ENCODE measurements at regions not wholly inside any gene's neighbourhood (a gene's known extent, or its start where the extent isn't known, plus 50 kb on each side); places are given as distances from the start of the nearest gene placed in this dataset.

DNA sequence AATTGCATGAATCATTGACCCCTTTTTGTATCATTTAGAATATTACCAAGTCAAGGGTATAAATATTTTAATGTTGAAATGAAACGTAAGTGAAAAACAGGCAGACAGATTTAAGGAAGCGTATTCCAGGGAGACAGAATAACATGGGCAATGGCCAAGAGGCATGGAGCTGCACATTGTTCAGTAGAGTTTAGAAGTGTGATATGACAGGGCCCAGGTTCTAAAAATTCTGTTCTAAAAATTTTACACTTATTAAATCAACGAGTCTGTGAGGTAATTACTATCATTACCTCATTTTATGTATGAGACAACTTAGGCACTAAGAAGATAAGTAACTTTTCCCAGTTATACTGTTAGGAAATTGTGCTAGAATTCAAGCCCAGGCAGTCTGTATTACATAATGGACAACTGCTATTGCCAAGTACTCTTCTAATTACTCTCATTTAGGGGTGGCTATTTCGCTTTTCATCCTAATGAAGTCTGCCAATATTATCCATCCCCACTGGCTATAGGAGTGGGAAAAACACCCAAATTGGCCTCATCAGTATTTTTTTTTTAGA, 103.2 kb upstream of the NAV3 start:
- DNase-seq (no peak), ATAC-seq (ENCODE audit: insufficient read depth, low read depth) (no peak)
- no peaks in the 10 kb centered on the region for H3K4me1 ChIP-seq (ENCODE audit: insufficient read depth, low read length)
- H3K9ac ChIP-seq (ENCODE audit: low read depth, low read length) = no peak overlapping the region
- no peaks in the 10 kb centered on the region for H3K79me2 ChIP-seq (ENCODE audit: insufficient read depth, low read length)
- H3K4me3 ChIP-seq (ENCODE audit: low read depth in 1 of 2, low read length in 2 of 2) = no peak overlapping the region
- no peaks in the 10 kb centered on the region for H3K27me3 ChIP-seq (ENCODE audit: insufficient read depth, low read length, poor library complexity)
- no peaks in the 10 kb centered on the region for H3K36me3 ChIP-seq (ENCODE audit: insufficient read depth, low read length)
- H3K9me3 ChIP-seq (ENCODE audit: insufficient read depth, low read length, severe bottlenecking) = no peaks in the 10 kb centered on the region
- no peak overlapping the region for H3K27ac ChIP-seq (ENCODE audit: low read length)
- no peak for TF ChIP-seq EZH2 (IDR thresholded peaks at IDR 0.05; ENCODE audit: borderline replicate concordance, low read depth, low read length, severe bottlenecking)
- TF ChIP-seq, protein P1, sequence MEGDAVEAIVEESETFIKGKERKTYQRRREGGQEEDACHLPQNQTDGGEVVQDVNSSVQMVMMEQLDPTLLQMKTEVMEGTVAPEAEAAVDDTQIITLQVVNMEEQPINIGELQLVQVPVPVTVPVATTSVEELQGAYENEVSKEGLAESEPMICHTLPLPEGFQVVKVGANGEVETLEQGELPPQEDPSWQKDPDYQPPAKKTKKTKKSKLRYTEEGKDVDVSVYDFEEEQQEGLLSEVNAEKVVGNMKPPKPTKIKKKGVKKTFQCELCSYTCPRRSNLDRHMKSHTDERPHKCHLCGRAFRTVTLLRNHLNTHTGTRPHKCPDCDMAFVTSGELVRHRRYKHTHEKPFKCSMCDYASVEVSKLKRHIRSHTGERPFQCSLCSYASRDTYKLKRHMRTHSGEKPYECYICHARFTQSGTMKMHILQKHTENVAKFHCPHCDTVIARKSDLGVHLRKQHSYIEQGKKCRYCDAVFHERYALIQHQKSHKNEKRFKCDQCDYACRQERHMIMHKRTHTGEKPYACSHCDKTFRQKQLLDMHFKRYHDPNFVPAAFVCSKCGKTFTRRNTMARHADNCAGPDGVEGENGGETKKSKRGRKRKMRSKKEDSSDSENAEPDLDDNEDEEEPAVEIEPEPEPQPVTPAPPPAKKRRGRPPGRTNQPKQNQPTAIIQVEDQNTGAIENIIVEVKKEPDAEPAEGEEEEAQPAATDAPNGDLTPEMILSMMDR (IDR thresholded peaks at IDR 0.05; ENCODE audit: borderline replicate concordance, extremely low read depth, low read length, poor library complexity, severe bottlenecking) = no peak
- H3K4me2 ChIP-seq (ENCODE audit: insufficient read depth, low read length) = no peak overlapping the region
- no peaks in the 10 kb centered on the region for H4K20me1 ChIP-seq (ENCODE audit: insufficient read depth, low read length)
- no peak overlapping the region for H2AFZ ChIP-seq (ENCODE audit: low read depth, low read length)

DNA sequence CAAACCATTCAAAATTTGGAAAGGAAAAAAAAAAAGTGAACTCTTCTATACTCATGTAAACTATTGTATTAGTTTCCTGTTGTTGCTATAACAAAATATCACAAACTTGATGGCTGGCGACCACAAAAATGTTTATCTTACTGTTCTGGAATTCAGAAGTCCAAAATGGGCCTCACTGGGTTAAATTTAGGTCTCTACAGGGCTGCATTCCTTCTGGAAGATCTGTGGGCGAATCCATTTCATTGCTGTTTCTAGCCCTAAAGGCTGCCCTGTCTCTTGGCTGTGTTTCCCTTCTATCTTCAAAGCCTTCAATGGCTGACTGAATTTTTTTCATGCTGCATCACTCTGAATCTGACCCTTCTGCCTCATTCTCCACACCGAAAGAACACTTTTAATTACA, 105.1 kb upstream of the NAV3 start:
- no peaks in the 10 kb centered on the region for H4K20me1 ChIP-seq (ENCODE audit: insufficient read depth, low read length)
- H3K79me2 ChIP-seq (ENCODE audit: insufficient read depth, low read length) = no peaks in the 10 kb centered on the region
- no peak overlapping the region for H3K4me2 ChIP-seq (ENCODE audit: insufficient read depth, low read length)
- H2AFZ ChIP-seq (ENCODE audit: low read depth, low read length) = no peak overlapping the region
- DNase-seq = no peak
- TF ChIP-seq, protein P1 (IDR thresholded peaks at IDR 0.05; ENCODE audit: borderline replicate concordance, extremely low read depth, low read length, poor library complexity, severe bottlenecking) = no peak
- TF ChIP-seq EZH2 (IDR thresholded peaks at IDR 0.05; ENCODE audit: borderline replicate concordance, low read depth, low read length, severe bottlenecking) = no peak
- no peaks in the 10 kb centered on the region for H3K27me3 ChIP-seq (ENCODE audit: insufficient read depth, low read length, poor library complexity)
- H3K27ac ChIP-seq (ENCODE audit: low read length) = no peak overlapping the region
- no peak overlapping the region for H3K9ac ChIP-seq (ENCODE audit: low read depth, low read length)
- H3K36me3 ChIP-seq (ENCODE audit: insufficient read depth, low read length) = no peaks in the 10 kb centered on the region
- no peak for ATAC-seq (ENCODE audit: insufficient read depth, low read depth)
- H3K4me3 ChIP-seq (ENCODE audit: low read depth in 1 of 2, low read length in 2 of 2) = no peak overlapping the region
- H3K4me1 ChIP-seq (ENCODE audit: insufficient read depth, low read length) = no peaks in the 10 kb centered on the region
- H3K9me3 ChIP-seq (ENCODE audit: insufficient read depth, low read length, severe bottlenecking) = no peaks in the 10 kb centered on the region

DNA sequence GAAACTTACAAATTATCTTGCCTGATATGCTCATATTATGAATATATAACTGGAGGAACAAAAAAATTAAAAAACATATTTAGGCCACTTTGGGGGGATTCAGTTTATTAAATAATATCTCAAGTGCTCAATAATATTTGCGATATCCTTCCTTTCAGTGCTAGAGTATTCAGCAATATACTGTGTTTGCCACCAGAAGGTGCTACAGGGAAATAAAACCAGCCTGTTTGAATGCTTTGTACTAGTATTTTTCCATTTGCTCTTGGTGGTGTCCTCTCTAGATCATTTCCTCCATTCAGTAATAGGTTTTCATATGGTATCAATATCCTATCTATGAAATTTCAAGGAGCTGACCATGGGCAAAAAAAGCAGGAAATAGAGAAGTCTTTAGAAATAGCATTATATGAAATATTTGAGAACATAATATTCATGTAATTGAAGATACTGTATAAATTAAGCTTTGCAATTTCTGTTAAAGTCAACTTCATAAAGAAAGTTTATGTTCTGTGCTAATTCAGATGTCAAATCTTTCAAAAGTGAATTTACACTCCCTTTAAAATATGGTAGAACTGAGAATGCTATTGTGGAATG, 106.2 kb upstream of the NAV3 start:
- no peak for ATAC-seq (ENCODE audit: insufficient read depth, low read depth)
- no peak overlapping the region for H3K4me3 ChIP-seq (ENCODE audit: low read depth in 1 of 2, low read length in 2 of 2)

More for the DNA sequence above, 106.2 kb upstream of the NAV3 start:
- H3K27me3 ChIP-seq (ENCODE audit: insufficient read depth, low read length, poor library complexity) = no peaks in the 10 kb centered on the region
- no peaks in the 10 kb centered on the region for H3K4me1 ChIP-seq (ENCODE audit: insufficient read depth, low read length)
- H3K9ac ChIP-seq (ENCODE audit: low read depth, low read length) = no peak overlapping the region
- H3K4me2 ChIP-seq (ENCODE audit: insufficient read depth, low read length) = no peak overlapping the region
- no peak overlapping the region for H3K27ac ChIP-seq (ENCODE audit: low read length)
- DNase-seq = no peak
- TF ChIP-seq, protein P1 (IDR thresholded peaks at IDR 0.05; ENCODE audit: borderline replicate concordance, extremely low read depth, low read length, poor library complexity, severe bottlenecking) = peak; percentile 37
- TF ChIP-seq EZH2 (IDR thresholded peaks at IDR 0.05; ENCODE audit: borderline replicate concordance, low read depth, low read length, severe bottlenecking) = no peak
- no peaks in the 10 kb centered on the region for H4K20me1 ChIP-seq (ENCODE audit: insufficient read depth, low read length)
- H3K9me3 ChIP-seq (ENCODE audit: insufficient read depth, low read length, severe bottlenecking) = no peaks in the 10 kb centered on the region
- H3K36me3 ChIP-seq (ENCODE audit: insufficient read depth, low read length) = no peaks in the 10 kb centered on the region
- no peak overlapping the region for H2AFZ ChIP-seq (ENCODE audit: low read depth, low read length)
- H3K79me2 ChIP-seq (ENCODE audit: insufficient read depth, low read length) = no peaks in the 10 kb centered on the region
